GM12864 (cell line): ENCODE measurements at regions not wholly inside any gene's neighbourhood (a gene's known extent, or its start where the extent isn't known, plus 50 kb on each side); places are given as distances from the start of the nearest gene placed in this dataset.

ENCODE experiments used
- DNase-seq: peaks from one replicate; pipeline ENCODE4 v3.0.0-alpha.2; 2011; ENCODE audit warnings: low read depth
- H3K4me3 ChIP-seq: 2 replicates; pipeline ENCODE4 v1.5.1; 2011; ENCODE audit warnings: mild to moderate bottlenecking, low read depth, low read length, control low read depth
- TF ChIP-seq, protein P1 (sequence below): IDR thresholded peaks from 2 replicates; pipeline ENCODE4 v1.5.1; 2011; ENCODE audit warnings: low read depth, mild to moderate bottlenecking, moderate library complexity, low read length, control low read depth, inconsistent platforms; ENCODE audit errors: missing control alignments

DNA sequence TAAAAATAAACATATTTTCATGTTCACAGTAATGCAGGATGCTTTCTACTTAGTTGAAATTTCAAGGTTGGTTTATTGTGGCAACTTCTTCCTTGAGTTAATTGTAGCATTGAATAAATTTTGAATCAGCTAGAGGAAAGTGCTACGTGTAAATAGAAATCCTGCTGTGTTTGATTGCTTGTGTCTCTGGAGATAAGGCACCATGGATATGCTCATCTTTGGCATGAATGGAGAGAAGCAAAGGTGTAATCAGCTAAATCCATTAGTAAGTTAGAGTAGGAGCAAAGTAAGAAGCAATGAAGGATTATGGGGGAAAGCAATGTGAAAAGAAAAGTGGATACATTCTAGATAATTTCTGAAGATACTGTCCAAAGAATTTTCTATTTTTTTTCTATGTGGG, 331.1 kb downstream of the PTPRC start:
- TF ChIP-seq, protein P1, sequence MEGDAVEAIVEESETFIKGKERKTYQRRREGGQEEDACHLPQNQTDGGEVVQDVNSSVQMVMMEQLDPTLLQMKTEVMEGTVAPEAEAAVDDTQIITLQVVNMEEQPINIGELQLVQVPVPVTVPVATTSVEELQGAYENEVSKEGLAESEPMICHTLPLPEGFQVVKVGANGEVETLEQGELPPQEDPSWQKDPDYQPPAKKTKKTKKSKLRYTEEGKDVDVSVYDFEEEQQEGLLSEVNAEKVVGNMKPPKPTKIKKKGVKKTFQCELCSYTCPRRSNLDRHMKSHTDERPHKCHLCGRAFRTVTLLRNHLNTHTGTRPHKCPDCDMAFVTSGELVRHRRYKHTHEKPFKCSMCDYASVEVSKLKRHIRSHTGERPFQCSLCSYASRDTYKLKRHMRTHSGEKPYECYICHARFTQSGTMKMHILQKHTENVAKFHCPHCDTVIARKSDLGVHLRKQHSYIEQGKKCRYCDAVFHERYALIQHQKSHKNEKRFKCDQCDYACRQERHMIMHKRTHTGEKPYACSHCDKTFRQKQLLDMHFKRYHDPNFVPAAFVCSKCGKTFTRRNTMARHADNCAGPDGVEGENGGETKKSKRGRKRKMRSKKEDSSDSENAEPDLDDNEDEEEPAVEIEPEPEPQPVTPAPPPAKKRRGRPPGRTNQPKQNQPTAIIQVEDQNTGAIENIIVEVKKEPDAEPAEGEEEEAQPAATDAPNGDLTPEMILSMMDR: no peak
- DNase-seq: no peak

DNA sequence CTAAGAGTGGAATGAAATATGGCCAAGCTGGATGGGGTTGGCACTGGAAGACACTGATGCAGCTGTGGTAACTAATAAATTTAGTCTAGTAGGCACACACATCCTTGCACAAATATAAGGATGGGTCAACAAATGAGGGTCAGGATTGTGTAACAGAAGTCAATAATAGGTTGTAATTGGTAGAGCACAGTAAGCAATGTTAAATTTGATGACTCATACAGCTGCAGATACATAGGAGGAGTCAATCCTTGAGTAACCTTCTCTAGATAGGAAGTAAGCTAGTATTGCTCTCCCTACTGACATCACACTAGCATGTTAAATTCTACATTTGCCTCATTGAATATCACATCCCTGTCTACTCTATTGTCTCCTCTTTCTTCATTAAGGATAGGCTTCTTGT, 332.1 kb downstream of the PTPRC start:
- no peak for DNase-seq
- TF ChIP-seq, protein P1: no peak

More for the DNA sequence above, 331.1 kb downstream of the PTPRC start:
- no peak overlapping the region for H3K4me3 ChIP-seq

DNA sequence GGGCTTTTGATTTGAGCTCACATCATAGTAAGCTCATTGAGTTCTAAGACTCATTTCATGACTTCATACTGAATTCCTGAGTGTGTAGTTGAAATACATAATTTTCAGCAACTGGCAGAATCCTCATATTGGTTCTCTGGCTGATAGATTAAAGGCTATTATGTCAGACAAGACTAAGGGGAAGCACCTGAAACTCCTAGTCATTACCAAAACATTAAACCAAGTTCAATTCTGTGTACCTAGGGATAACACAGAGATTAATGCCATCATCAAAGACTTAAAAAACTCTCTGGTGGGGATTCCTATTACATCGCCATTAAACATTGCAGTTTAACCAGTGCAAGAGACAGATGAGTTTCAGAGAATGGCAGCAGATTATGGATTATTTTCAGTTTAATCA, 339.1 kb downstream of the PTPRC start:
- no peak overlapping the region for H3K4me3 ChIP-seq
- DNase-seq: no peak
- TF ChIP-seq, protein P1: no peak

More for the DNA sequence above, 332.1 kb downstream of the PTPRC start:
- H3K4me3 ChIP-seq: no peak overlapping the region

DNA sequence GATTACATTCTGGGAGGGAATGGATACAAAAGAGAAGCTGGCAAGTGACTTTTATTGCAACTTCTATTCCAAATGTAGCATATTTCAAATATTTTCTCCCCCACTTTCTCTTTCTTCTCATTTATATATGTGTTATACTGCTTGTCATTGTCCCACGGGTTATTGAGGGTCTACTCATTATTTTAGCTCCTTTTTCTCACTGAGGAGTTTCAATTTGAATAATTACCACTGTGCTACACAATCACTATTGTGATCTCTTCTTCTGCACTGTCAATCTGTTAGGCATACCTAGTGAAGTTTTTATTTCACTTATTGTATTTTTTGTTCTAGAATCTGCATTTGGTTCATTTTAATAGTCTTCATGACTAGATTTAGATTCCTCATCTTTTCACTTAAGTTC, 339.7 kb downstream of the PTPRC start:
- TF ChIP-seq, protein P1: no peak
- DNase-seq: no peak

DNA sequence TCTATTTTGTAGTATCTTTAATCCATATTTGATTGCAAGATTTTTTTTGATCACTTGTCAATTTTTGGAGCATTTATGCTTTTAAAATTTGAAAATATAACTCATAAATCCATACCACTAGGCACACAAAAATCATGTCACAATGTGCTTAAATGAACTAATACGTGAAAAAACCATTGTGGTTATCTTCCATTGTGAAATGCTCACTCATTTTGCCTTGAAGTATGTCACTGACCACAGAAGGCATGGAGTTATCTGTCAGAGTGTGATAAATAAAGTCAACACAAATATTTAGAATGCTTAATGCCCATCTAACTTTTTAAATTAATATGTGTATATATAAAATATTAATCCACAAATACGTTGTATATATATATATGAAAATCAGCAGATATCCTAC, 347.2 kb downstream of the PTPRC start:
- TF ChIP-seq, protein P1: no peak
- H3K4me3 ChIP-seq: no peak overlapping the region
- no peak for DNase-seq

More for the DNA sequence above, 339.7 kb downstream of the PTPRC start:
- H3K4me3 ChIP-seq: no peak overlapping the region

DNA sequence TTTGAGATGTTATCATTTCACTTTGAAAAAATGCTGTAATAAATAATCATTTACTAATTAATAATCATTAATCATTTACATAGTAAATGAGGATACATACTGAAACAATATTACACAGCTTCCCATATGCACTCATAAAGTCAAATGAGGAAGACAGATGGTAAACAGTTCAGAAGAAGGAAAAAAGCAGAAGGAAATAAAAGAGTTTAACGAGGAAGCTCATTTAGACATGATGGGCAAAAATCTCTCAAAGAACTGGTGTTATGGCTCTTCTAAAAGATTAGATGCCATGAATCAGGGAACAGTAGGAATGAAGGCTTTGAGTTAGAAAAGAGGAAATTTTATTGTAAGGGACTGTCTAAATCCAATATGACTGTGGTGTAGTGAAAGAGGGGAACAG, 347.6 kb downstream of the PTPRC start:
- TF ChIP-seq, protein P1: no peak
- no peak for DNase-seq
- no peak overlapping the region for H3K4me3 ChIP-seq

DNA sequence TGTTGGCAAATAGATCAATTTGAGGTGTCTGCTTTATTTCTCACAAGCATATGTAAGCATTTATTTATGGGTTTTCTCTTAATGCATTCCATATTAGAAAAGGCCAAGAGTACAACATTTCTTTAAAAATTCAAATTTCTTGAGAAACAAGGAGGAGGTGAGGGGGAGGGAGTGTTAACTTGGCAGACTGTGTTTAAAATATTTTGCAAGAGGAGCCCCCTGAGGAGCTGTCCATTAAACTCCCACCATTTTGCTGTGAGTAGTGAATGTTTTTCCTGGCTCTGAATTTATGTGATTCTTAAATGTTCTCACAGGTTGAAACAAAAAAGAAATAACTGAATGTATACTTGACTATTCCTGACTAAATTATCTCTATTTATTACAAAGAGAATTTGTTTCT, 363.8 kb downstream of the PTPRC start:
- TF ChIP-seq, protein P1: no peak
- H3K4me3 ChIP-seq: no peak overlapping the region
- DNase-seq: no peak
